22Rv1 (cell line): ENCODE measurements at regions not wholly inside any gene's neighbourhood (a gene's known extent, or its start where the extent isn't known, plus 50 kb on each side); places are given as distances from the start of the nearest gene placed in this dataset.

Source experiments
- ZFX ChIP-seq: fragments of 450-650 bp; IDR thresholded peaks from 2 replicates; pipeline ENCODE4 v1.6.1; 2017; ENCODE audit warnings: antibody characterized with exemption, borderline replicate concordance
- TF ChIP-seq, protein P1 (sequence below): fragments of 450-650 bp; IDR thresholded peaks from 2 replicates; pipeline ENCODE4 v1.5.1; 2017; ENCODE audit warnings: mild to moderate bottlenecking

GRCh38 chr6:41438746-41439145 lies 103.3 kb downstream of the NCR2 start:
- TF ChIP-seq ZFX: no peak
- TF ChIP-seq, protein P1, sequence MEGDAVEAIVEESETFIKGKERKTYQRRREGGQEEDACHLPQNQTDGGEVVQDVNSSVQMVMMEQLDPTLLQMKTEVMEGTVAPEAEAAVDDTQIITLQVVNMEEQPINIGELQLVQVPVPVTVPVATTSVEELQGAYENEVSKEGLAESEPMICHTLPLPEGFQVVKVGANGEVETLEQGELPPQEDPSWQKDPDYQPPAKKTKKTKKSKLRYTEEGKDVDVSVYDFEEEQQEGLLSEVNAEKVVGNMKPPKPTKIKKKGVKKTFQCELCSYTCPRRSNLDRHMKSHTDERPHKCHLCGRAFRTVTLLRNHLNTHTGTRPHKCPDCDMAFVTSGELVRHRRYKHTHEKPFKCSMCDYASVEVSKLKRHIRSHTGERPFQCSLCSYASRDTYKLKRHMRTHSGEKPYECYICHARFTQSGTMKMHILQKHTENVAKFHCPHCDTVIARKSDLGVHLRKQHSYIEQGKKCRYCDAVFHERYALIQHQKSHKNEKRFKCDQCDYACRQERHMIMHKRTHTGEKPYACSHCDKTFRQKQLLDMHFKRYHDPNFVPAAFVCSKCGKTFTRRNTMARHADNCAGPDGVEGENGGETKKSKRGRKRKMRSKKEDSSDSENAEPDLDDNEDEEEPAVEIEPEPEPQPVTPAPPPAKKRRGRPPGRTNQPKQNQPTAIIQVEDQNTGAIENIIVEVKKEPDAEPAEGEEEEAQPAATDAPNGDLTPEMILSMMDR: no peak
